ENCODE measurements at regions not wholly inside any gene's neighbourhood (a gene's known extent, or its start where the extent isn't known, plus 50 kb on each side); places are given as distances from the start of the nearest gene placed in this dataset.

GRCh38 chr4:52246827-52247226 is 195.7 kb downstream of the SPATA18 start:
- Mint-ChIP-seq H3K4me3 (no peak overlapping the region), H3K27ac (no peak overlapping the region), H3K27me3 (ENCODE audit: insufficient read depth) (no peaks in the 10 kb centered on the region), H3K9me3 (peaks cover 9% of the 10 kb centered on the region), H3K36me3 (ENCODE audit: low read depth) (peaks cover 1% of the 10 kb centered on the region), H3K4me1 (peaks cover 23% of the 10 kb centered on the region)
- Histone ChIP-seq H3K27ac (ENCODE audit: low read depth, low read length) (no peak overlapping the region), H3K27me3 (ENCODE audit: control insufficient read depth, insufficient read depth, low read length, poor library complexity, severe bottlenecking) (no peaks in the 10 kb centered on the region), H3K36me3 (ENCODE audit: control insufficient read depth, insufficient read depth, low read length) (no peaks in the 10 kb centered on the region), H3K4me1 (ENCODE audit: control insufficient read depth, insufficient read depth, low read length) (peaks cover 11% of the 10 kb centered on the region), H3K4me3 (ENCODE audit: low read length) (no peak overlapping the region), H3K9me3 (ENCODE audit: control insufficient read depth, low read length) (peaks cover 12% of the 10 kb centered on the region), H3K9ac (ENCODE audit: extremely low read depth, low read length, poor library complexity, severe bottlenecking) (no peak overlapping the region)
- no peak for DNase-seq
- TF ChIP-seq CTCF (conservative IDR thresholded peaks at IDR 0.05): no peak
- WGBS, 2 experiments (ENCODE audit: insufficient coverage in 1 of 2, insufficient read length in 1 of 2): 85 to 89% methylated on average over 1 of the region's 1 CpG

GRCh38 chr4:52247941-52248340 is 196.8 kb downstream of the SPATA18 start:
- peaks cover 20% of the 10 kb centered on the region for H3K9me3 Mint-ChIP-seq
- Histone ChIP-seq H3K36me3 (ENCODE audit: control insufficient read depth, insufficient read depth, low read length) (no peaks in the 10 kb centered on the region), H3K9me3 (ENCODE audit: control insufficient read depth, low read length) (peaks cover 20% of the 10 kb centered on the region), H3K27ac (ENCODE audit: low read depth, low read length) (no peak overlapping the region), H3K4me1 (ENCODE audit: control insufficient read depth, insufficient read depth, low read length) (peaks cover 11% of the 10 kb centered on the region), H3K27me3 (ENCODE audit: control insufficient read depth, insufficient read depth, low read length, poor library complexity, severe bottlenecking) (no peaks in the 10 kb centered on the region), H3K4me3 (ENCODE audit: low read length) (no peak overlapping the region), H3K9ac (ENCODE audit: extremely low read depth, low read length, poor library complexity, severe bottlenecking) (no peak overlapping the region)
- peaks cover 8% of the 10 kb centered on the region for H3K36me3 Mint-ChIP-seq (ENCODE audit: low read depth)
- WGBS, 2 experiments (ENCODE audit: insufficient coverage in 1 of 2, insufficient read length in 1 of 2): 85 to 100% methylated on average over 1 of the region's 1 CpG
- no peak for TF ChIP-seq CTCF (conservative IDR thresholded peaks at IDR 0.05)
- H3K4me3 Mint-ChIP-seq: no peak overlapping the region
- H3K27ac Mint-ChIP-seq: no peak overlapping the region
- DNase-seq: no peak
- H3K27me3 Mint-ChIP-seq (ENCODE audit: insufficient read depth): no peaks in the 10 kb centered on the region
- H3K4me1 Mint-ChIP-seq: peaks cover 23% of the 10 kb centered on the region

GRCh38 chr4:52248820-52249219 is 197.7 kb downstream of the SPATA18 start:
- H3K27me3 ChIP-seq (ENCODE audit: control insufficient read depth, insufficient read depth, low read length, poor library complexity, severe bottlenecking): no peaks in the 10 kb centered on the region
- H3K9ac ChIP-seq (ENCODE audit: extremely low read depth, low read length, poor library complexity, severe bottlenecking): no peak overlapping the region
- H3K4me3 Mint-ChIP-seq: no peak overlapping the region
- peaks cover 8% of the 10 kb centered on the region for H3K36me3 Mint-ChIP-seq (ENCODE audit: low read depth)
- H3K27ac Mint-ChIP-seq: no peak overlapping the region
- H3K9me3 Mint-ChIP-seq: peaks cover 29% of the 10 kb centered on the region
- peaks cover 23% of the 10 kb centered on the region for H3K4me1 Mint-ChIP-seq
- no peak overlapping the region for H3K4me3 ChIP-seq (ENCODE audit: low read length)
- TF ChIP-seq CTCF (conservative IDR thresholded peaks at IDR 0.05): no peak
- peaks cover 29% of the 10 kb centered on the region for H3K9me3 ChIP-seq (ENCODE audit: control insufficient read depth, low read length)
- peaks cover 11% of the 10 kb centered on the region for H3K4me1 ChIP-seq (ENCODE audit: control insufficient read depth, insufficient read depth, low read length)
- H3K36me3 ChIP-seq (ENCODE audit: control insufficient read depth, insufficient read depth, low read length): no peaks in the 10 kb centered on the region
- H3K27ac ChIP-seq (ENCODE audit: low read depth, low read length): no peak overlapping the region
- DNase-seq: no peak
- H3K27me3 Mint-ChIP-seq (ENCODE audit: insufficient read depth): no peaks in the 10 kb centered on the region
